Endothelial cell of umbilical vein (primary cell): ENCODE measurements at regions not wholly inside any gene's neighbourhood (a gene's known extent, or its start where the extent isn't known, plus 50 kb on each side); places are given as distances from the start of the nearest gene placed in this dataset.

Experiments used
- BruUV-seq: library from RNA; stranded (reverse); fragments of 400-500 nt; replicated peaks from 2 replicates; lab custom pipeline; 2021; lab: Mats Ljungman, UMichigan
- CTCF ChIA-PET: fragments of 300-600, 350-600 bp; sonication (Branson Sonifier 250); formaldehyde crosslinking; loops from one replicate; lab custom pipeline; 2021; ENCODE audit warnings: antibody characterized with exemption, inconsistent platforms; lab: Charles Lee
- POLR2A ChIA-PET: fragments of 300-600, 350-600 bp; sonication (Branson Sonifier 250); formaldehyde crosslinking; loops from one replicate; lab custom pipeline; 2021; ENCODE audit warnings: antibody characterized with exemption, inconsistent platforms; lab: Charles Lee
- DNase-seq: peaks from one replicate; pipeline ENCODE4 v3.0.0-alpha.2; 2011; ENCODE audit warnings: low read depth, low spot score
- FAIRE-seq: peaks from 2 replicates; lab custom pipeline; 2011; peaks lifted over from hg19 to GRCh38; lab: Jason Lieb, UNC
- H2AFZ ChIP-seq: 2 replicates; pipeline ENCODE4 v1.6.0; 2012; ENCODE audit warnings: low read depth, low read length, control low read depth, inconsistent platforms
- H3K27ac ChIP-seq: 2 replicates; pipeline ENCODE4 v1.5.1; 2011; ENCODE audit warnings: low read depth, mild to moderate bottlenecking, control low read depth, low read length, moderate library complexity; ENCODE audit not compliant: insufficient read depth
- H3K27me3 ChIP-seq, 2 experiments: 2 replicates each; pipeline versions ENCODE4 v1.6.0 to v1.6.1; 2011; ENCODE audit warnings: low read length in 2 of 2, mixed read lengths in 1 of 2; ENCODE audit not compliant: control insufficient read depth in 2 of 2, insufficient read depth in 2 of 2
- H3K36me3 ChIP-seq, 2 experiments: 2 replicates in 1 of 2; 3 replicates in 1 of 2; pipeline ENCODE4 v1.5.1; 2011; ENCODE audit warnings: low read length in 2 of 2, mild to moderate bottlenecking in 1 of 2, moderate library complexity in 1 of 2; ENCODE audit not compliant: control insufficient read depth in 2 of 2, insufficient read depth in 2 of 2; ENCODE audit errors: extremely low read depth in 1 of 2
- H3K4me1 ChIP-seq: 3 replicates; pipeline ENCODE4 v1.5.1; 2011; ENCODE audit warnings: mild to moderate bottlenecking, low read length; ENCODE audit not compliant: control insufficient read depth, insufficient read depth; ENCODE audit errors: extremely low read depth
- H3K4me2 ChIP-seq: 2 replicates; pipeline ENCODE4 v1.6.1; 2011; ENCODE audit warnings: low read length, control low read depth, mixed read lengths; ENCODE audit not compliant: insufficient read depth
- H3K4me3 ChIP-seq, 3 experiments: fragments of 200-600 bp in 1 of 3; sonication (generic), shearing (Covaris generic) in 1 of 3; replicated peaks in 1 of 3; 2 replicates each; pipeline ENCODE4 v1.5.1; 2011 to 2016; ENCODE audit warnings: control low read depth in 3 of 3, low read length in 3 of 3, mild to moderate bottlenecking in 2 of 3, inconsistent platforms in 1 of 3, low read depth in 1 of 3, moderate library complexity in 1 of 3; ENCODE audit not compliant: insufficient read depth in 1 of 3
- H3K79me2 ChIP-seq: 2 replicates; pipeline ENCODE4 v1.6.0; 2012; ENCODE audit warnings: low read length, inconsistent platforms; ENCODE audit not compliant: control insufficient read depth, insufficient read depth
- H3K9ac ChIP-seq: replicated peaks from 2 replicates; pipeline ENCODE3; 2011; ENCODE audit warnings: low read length, control low read depth; ENCODE audit not compliant: insufficient read depth; ENCODE audit errors: extremely low read depth
- H3K9me1 ChIP-seq: replicated peaks from 3 replicates; pipeline ENCODE4 v1.6.0; 2011; ENCODE audit warnings: mild to moderate bottlenecking, low read length; ENCODE audit not compliant: control insufficient read depth, insufficient read depth; ENCODE audit errors: extremely low read depth
- H3K9me3 ChIP-seq: replicated peaks from 2 replicates; pipeline ENCODE4 v1.5.1; 2012; ENCODE audit warnings: low read length, inconsistent platforms; ENCODE audit not compliant: control insufficient read depth, insufficient read depth
- H4K20me1 ChIP-seq: replicated peaks from 2 replicates; pipeline ENCODE3; 2011; ENCODE audit warnings: mild to moderate bottlenecking, low read length; ENCODE audit not compliant: control insufficient read depth, insufficient read depth; ENCODE audit errors: extremely low read depth
- CTCF ChIP-seq, 2 donors: IDR thresholded peaks; 1 replicate in 1 of 2; 2 replicates in 1 of 2; pipeline ENCODE4 v1.5.1; 2011; ENCODE audit warnings: low read length in 2 of 2, mild to moderate bottlenecking in 2 of 2, moderate library complexity in 2 of 2, control low read depth in 1 of 2, inconsistent platforms in 1 of 2, low read depth in 1 of 2; ENCODE audit not compliant: insufficient read depth in 1 of 2; ENCODE audit errors: extremely low read depth in 1 of 2
- EZH2 ChIP-seq: IDR thresholded peaks from 2 replicates; pipeline ENCODE4 v1.6.1; 2012; ENCODE audit warnings: borderline replicate concordance, low read depth, mild to moderate bottlenecking, moderate library complexity, low read length, inconsistent platforms; ENCODE audit not compliant: severe bottlenecking
- FOS ChIP-seq: IDR thresholded peaks from 2 replicates; pipeline ENCODE4 v1.6.1; 2011; ENCODE audit warnings: mild to moderate bottlenecking, low read length, moderate library complexity, borderline replicate concordance; ENCODE audit not compliant: insufficient read depth
- GATA2 ChIP-seq: IDR thresholded peaks from 2 replicates; pipeline ENCODE4 v1.7.0; 2011; ENCODE audit warnings: low read depth, mild to moderate bottlenecking, moderate library complexity, mixed read lengths, low read length; ENCODE audit not compliant: insufficient read length, insufficient read depth
- JUN ChIP-seq: IDR thresholded peaks from 2 replicates; pipeline ENCODE4 v1.6.1; 2011; ENCODE audit warnings: borderline replicate concordance, low read depth; ENCODE audit not compliant: insufficient read length, insufficient read depth
- MYC ChIP-seq: IDR thresholded peaks from one replicate; pipeline ENCODE4 v1.6.1; 2011; ENCODE audit warnings: mild to moderate bottlenecking, low read depth, low read length
- POLR2A ChIP-seq: IDR thresholded peaks from 2 replicates; pipeline ENCODE4 v1.6.1; 2012; ENCODE audit warnings: low read depth, mild to moderate bottlenecking, control low read depth, low read length
- POLR2AphosphoS5 ChIP-seq: IDR thresholded peaks from 2 replicates; pipeline ENCODE4 v1.6.1; 2012; ENCODE audit warnings: low read depth, mild to moderate bottlenecking, control low read depth, low read length, moderate library complexity; ENCODE audit not compliant: insufficient read depth
- dilution Hi-C: fragments of 300-500 bp; cut with MboI; formaldehyde crosslinking; loops from one replicate; pipeline ENCODE4 v1.15.0; 2019; ENCODE audit warnings: low sequenced_read_pairs; ENCODE audit not compliant: extremely low pct_ligation_motif_present
- intact Hi-C: fragments of 100-400 bp; cut with micrococcal nuclease; formaldehyde crosslinking; loops from one replicate; pipeline ENCODE4 v1.10.0; 2022
- TF ChIP-seq, protein P1 (sequence below): IDR thresholded peaks from 2 replicates; pipeline ENCODE4 v1.6.1; 2011; ENCODE audit not compliant: insufficient read depth, insufficient read length

DNA sequence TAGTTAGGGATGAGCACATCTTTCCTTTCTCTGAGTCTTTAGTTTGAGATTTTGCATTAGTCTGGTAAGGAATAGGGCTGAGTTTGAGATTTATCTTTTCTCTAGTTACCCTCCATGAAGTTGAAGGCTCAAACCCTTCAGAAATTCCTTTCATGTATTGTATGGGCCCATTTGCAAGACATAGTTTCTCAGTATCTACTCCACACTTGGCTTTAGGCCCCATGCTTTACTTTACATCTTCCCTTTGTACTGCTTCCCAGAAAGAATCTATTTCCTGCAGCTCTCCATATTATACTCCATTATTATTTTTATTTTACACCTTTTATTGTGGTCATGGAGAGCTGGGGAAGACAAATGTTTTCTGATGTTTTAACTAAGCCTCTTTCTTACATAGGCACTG, 1038.2 kb downstream of the TECRL start:
- TF ChIP-seq MYC (no peak), FOS (no peak)
- TF ChIP-seq, protein P1, sequence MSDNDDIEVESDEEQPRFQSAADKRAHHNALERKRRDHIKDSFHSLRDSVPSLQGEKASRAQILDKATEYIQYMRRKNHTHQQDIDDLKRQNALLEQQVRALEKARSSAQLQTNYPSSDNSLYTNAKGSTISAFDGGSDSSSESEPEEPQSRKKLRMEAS, result no peak
- ChIA-PET POLR2A (no interaction called here), CTCF (no interaction called here)
- no peak overlapping the region for H3K4me2 ChIP-seq
- BruUV-seq, result no TSS peak
- H2AFZ ChIP-seq, result no peak overlapping the region
- H3K4me1 ChIP-seq, result no peaks in the 10 kb centered on the region
- H4K20me1 ChIP-seq, result no peaks in the 10 kb centered on the region
- H3K9ac ChIP-seq, result no peak overlapping the region
- DNase-seq, result no peak
- no peaks in the 10 kb centered on the region for H3K79me2 ChIP-seq
- no peaks in the 10 kb centered on the region for H3K9me3 ChIP-seq
- no peak for FAIRE-seq
- no peaks in the 10 kb centered on the region for H3K9me1 ChIP-seq
- intact Hi-C loops (no loop called here), dilution Hi-C loops (no loop called here)
- H3K36me3 ChIP-seq, result no peaks in the 10 kb centered on the region
- H3K27me3 ChIP-seq, result no peaks in the 10 kb centered on the region
- H3K4me3 ChIP-seq, result no peak overlapping the region
- no peak overlapping the region for H3K27ac ChIP-seq

DNA sequence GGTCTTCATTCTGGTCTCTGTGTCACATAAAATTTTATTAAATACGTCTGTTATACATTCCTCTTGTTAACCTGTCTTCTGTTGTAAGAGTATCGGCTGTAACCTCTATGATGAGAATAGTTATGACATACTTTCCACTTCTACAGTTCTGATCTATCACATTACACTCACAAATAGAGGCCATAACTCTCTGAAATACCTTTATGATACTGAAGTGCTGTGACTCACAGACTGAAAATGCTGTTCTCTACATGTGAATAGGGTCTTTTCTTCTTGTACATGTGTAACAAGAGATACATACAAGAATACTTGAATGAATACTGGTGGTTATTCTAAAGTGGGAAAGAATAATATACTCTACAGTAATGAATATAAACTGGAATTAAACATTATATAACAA, 1047.6 kb downstream of the TECRL start:
- no peak overlapping the region for H3K9ac ChIP-seq
- no peaks in the 10 kb centered on the region for H3K36me3 ChIP-seq
- POLR2A ChIA-PET, result no interaction called here
- dilution Hi-C loops (no loop called here), intact Hi-C loops (no loop called here)
- FAIRE-seq (no peak), DNase-seq (no peak)
- no peaks in the 10 kb centered on the region for H3K27me3 ChIP-seq
- H3K4me3 ChIP-seq, result no peak overlapping the region
- H3K79me2 ChIP-seq, result no peaks in the 10 kb centered on the region
- no peak overlapping the region for H3K27ac ChIP-seq
- BruUV-seq, result no TSS peak
- TF ChIP-seq MYC (no peak), EZH2 (no peak), POLR2A (no peak), GATA2 (no peak), JUN (no peak), CTCF (IDR thresholded peaks at IDR 0.05; ENCODE audit: extremely low read depth in 1 of 2, insufficient read depth in 1 of 2, low read depth in 1 of 2, low read length in 2 of 2) (no peak), FOS (no peak), POLR2AphosphoS5 (no peak)
- TF ChIP-seq, protein P1, result no peak
- no peaks in the 10 kb centered on the region for H3K9me1 ChIP-seq
- no peak overlapping the region for H2AFZ ChIP-seq
- CTCF ChIA-PET, result no interaction called here
- peaks cover 2% of the 10 kb centered on the region for H3K9me3 ChIP-seq
- H4K20me1 ChIP-seq, result no peaks in the 10 kb centered on the region
- no peak overlapping the region for H3K4me2 ChIP-seq
- no peaks in the 10 kb centered on the region for H3K4me1 ChIP-seq
